Fibroblast of skin of scalp (primary cell): ENCODE measurements at regions not wholly inside any gene's neighbourhood (a gene's known extent, or its start where the extent isn't known, plus 50 kb on each side); places are given as distances from the start of the nearest gene placed in this dataset.

ENCODE experiments used
- DNase-seq: peaks from one replicate; pipeline ENCODE4 v3.0.0-alpha.2; 2013

DNA sequence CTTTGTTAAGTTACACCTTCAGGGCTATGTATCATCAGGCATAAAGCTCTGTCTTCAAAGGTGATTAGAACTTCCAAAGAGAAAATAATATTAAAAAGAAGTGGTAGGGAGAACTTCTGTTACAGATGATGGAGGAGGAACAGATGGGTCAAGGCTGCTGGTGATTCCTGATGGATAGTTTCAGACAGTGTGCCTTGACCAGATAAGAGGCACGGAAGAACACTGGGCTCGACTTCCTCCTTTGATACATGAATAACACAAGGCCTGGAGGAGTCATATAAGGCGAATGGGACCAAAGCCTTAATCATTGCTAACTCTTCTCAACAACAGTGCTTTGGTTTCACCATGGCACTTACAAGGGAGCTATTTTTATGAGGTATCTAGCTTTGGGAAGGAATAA is 128.1 kb upstream of the RXFP2 start:
- DNase-seq: no peak

- no peak for DNase-seq
Observed at GRCh38 chr13:31614073-31614472, 125.3 kb upstream of the RXFP2 start.

- DNase-seq: no peak
Observed at GRCh38 chr13:31614704-31615103, 124.6 kb upstream of the RXFP2 start.

DNA sequence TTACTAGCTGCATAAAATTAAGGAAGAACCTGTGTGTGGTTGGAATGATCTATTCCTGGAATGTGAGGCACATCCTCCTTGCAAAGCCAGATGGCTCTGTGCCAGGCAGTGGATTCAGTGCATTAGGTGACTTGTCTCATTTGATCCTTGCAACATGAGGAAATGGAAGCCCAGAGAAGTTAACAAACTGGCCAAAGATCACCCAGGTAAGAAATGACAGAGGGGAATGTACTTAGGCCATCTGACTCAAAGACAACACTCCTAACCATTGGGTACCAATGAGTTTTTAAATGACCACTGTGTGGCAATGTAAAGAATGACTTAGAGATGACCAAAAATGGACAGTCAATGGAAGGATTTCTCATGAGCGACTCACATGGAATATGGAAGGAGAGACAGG is 114.2 kb upstream of the RXFP2 start:
- DNase-seq: peak; percentile 32

DNA sequence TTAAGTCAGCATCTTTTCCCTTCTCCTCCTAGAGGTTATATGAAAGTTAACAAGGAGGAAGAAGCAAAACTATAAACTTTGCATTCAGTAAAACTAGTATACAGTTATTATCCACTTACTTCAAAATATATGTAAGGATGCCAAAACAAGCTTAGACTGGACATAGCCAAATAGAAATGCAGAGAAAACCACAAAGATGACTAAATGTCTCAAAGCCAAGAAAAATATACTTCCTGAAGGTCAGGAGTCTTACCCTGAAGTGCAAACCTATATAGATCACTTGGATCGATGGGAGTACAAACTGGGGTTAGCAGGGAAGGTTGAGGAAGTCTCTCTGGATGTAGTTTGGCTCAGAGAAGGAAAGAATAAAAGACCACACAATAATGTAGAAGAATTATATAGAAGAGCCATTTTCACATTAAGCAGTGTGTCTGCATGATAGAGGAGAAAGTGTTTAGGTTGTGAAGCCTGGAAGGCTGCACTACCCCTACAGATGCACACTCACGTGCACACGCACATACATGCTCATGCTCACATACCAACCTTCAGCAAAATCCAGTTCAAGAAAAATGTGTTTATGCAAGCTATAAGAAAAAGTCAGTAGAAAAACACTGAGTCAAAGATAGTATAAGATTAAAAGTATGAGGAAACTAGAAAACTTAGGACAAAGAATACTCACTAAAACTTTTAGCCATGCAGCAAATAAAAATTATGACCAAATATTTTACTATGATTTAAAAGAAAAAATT is 112.1 kb upstream of the RXFP2 start:
- peak; percentile 58 for DNase-seq

- peak; percentile 59 for DNase-seq
Observed at GRCh38 chr13:31629085-31629780, 110.1 kb upstream of the RXFP2 start.

- DNase-seq: no peak
Observed at GRCh38 chr13:31631071-31631470, 108.3 kb upstream of the RXFP2 start.

GRCh38 chr13:31631746-31632145 is 107.6 kb upstream of the RXFP2 start:
- no peak for DNase-seq

GRCh38 chr13:31638577-31638976 is 100.7 kb upstream of the RXFP2 start:
- DNase-seq: peak; percentile 78

DNA sequence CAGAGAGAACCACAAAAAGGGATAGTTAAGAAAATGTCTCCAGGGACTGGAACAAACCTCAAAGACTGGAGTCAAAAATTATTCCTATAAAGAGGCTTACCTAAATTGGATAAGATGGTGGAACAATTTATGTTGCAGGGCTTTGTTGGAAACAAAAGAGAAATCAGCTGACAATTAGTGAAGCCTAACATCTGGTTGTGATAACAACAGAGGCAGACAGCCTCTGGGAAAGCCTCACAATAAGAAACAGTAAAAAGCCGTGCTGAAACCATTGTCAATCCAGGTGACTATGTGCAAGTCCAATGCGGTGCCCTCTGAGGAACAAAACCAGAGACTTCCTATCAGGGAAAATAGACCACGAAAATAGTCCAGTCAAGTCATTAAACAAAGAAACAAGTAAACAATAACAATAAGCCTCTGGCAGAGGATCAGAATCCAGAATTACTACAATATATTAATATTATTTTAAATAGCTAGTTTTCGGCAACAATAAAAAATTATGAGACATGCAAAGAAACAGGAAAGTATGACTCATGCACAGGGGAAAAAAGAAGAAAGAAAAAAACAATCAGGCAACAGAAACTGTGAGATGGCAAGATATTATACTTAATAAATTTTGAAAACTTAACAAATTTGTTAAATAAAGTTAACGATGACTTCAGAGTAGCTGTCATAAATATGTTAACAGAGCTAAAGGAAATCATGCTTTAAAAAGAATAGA is 99.7 kb upstream of the RXFP2 start:
- DNase-seq: no peak

DNA sequence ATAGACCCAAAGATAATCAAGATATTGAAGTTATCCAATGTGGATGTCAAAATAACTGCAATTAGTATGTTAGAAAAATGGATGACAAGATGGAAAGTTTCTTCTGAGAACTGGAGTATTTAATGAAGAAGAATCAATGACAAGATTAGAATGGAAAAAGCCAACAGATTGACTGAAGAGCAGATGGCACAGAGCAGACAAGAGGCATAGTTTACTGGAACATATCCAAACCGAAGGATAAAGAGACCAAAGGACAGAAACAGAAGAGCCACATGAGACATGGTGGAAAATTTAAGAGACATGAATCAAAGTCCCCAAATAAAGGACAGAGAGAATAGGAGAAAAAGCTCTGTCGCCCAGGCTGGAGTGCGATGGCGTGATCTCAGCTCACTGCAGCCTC is 89.6 kb upstream of the RXFP2 start:
- DNase-seq: no peak

GRCh38 chr13:31653730-31654129 is 85.6 kb upstream of the RXFP2 start:
- no peak for DNase-seq

DNA sequence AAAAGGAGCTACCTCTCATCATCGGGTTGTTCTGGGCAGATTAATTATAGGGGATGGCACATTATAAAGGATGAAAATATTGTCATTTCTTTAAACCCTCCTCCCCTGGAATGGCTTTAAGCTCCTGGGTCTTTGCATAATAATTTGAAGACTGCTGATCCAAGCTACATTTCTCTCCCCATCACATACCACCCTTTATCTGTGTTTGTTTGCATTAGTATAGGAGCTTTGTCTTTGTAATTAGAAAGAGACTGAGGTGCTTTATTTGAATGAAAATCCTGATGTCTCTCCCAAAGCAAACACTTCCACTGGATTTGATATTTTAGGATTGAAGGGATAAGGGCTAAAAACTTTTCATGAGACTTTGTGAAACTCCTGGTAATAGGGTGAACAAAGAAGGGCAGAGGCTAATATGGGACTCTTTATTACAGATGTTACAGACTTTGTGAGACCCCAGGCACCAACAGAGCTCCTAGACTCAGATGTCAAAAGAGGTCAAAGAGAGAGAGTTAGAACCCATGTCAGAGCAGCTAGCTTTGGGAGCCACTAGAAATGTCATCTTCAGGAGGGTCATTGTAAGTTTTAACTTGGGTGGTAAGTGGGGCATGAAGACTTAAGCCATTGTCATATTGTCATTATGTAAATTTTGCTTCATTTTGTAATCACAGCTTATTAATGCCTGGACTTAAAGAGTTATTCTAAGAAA is 75.3 kb upstream of the RXFP2 start:
- no peak for DNase-seq

- no peak for DNase-seq
Observed at GRCh38 chr13:31670831-31671617, 68.3 kb upstream of the RXFP2 start.

- peak; percentile 49 for DNase-seq
Observed at GRCh38 chr13:31674051-31674450, 65.3 kb upstream of the RXFP2 start.

DNA sequence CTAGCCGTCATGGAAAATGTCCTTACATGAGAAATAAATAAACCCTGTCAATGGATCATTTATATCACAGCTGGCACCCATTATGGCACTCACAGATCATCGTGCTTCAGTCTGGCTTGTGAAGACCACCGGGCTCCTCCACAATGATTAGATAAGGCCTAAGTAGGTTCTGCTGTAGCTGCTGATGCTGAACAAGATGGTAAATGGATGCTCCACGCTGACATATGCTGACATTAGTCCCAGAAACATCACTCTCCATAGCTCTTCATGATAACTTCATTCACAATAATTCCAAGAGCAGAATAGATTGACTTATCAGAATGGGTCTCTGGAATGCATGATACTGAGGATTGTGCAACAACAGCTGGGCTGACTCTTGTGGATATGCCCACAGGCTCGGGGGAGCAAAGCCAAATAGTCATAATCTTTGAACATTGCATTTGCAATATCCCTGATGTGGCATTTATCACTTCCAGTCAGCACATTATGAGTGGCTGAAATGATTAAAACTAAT is 63.8 kb upstream of the RXFP2 start:
- DNase-seq: peak; percentile 45

GRCh38 chr13:31681133-31681532 is 58.2 kb upstream of the RXFP2 start:
- DNase-seq: no peak

GRCh38 chr13:31684466-31684865 is 54.9 kb upstream of the RXFP2 start:
- DNase-seq: no peak

GRCh38 chr13:31686670-31687425 is 52.5 kb upstream of the RXFP2 start:
- peak; percentile 69 for DNase-seq
